ENCODE measurements at regions not wholly inside any gene's neighbourhood (a gene's known extent, or its start where the extent isn't known, plus 50 kb on each side); places are given as distances from the start of the nearest gene placed in this dataset.

GRCh38 chr10:2244471-2244870 is 507.1 kb upstream of the ADARB2 start:
- H3K27me3 ChIP-seq, result no peaks in the 10 kb centered on the region
- 89 to 90% methylated on average over 12 of the region's 12 CpGs for whole genome bisulfite sequencing, 2 donors
- no peaks in the 10 kb centered on the region for H3K4me1 ChIP-seq
- DNase-seq, result no peak
- no peaks in the 10 kb centered on the region for H3K36me3 ChIP-seq
- no peak for TF ChIP-seq EP300 (IDR thresholded peaks at IDR 0.05)
- no peak for TF ChIP-seq POLR2AphosphoS5 (IDR thresholded peaks at IDR 0.05)
- TF ChIP-seq CTCF (IDR thresholded peaks at IDR 0.05), result no peak
- TF ChIP-seq POLR2A (IDR thresholded peaks at IDR 0.05), result no peak
- H3K9me3 ChIP-seq, result peaks cover 0 to 3% (median 0%) of the 10 kb centered on the region in 4 donors
- intact Hi-C loops (cut with DNase I), result no loop called here
- no peak overlapping the region for H3K27ac ChIP-seq
- H3K4me3 ChIP-seq, result no peak overlapping the region

- H3K27ac ChIP-seq, result no peak overlapping the region
- H3K4me3 ChIP-seq, result no peak overlapping the region
- no peaks in the 10 kb centered on the region for H3K27me3 ChIP-seq
- no peaks in the 10 kb centered on the region for H3K4me1 ChIP-seq
- intact Hi-C loops (cut with DNase I), result no loop called here
- H3K9me3 ChIP-seq, result no peaks in the 10 kb centered on the region
- DNase-seq, result no peak
- TF ChIP-seq CTCF (IDR thresholded peaks at IDR 0.05) (no peak), POLR2AphosphoS5 (IDR thresholded peaks at IDR 0.05) (no peak), EP300 (IDR thresholded peaks at IDR 0.05) (no peak), POLR2A (IDR thresholded peaks at IDR 0.05) (no peak)
- H3K36me3 ChIP-seq, result no peaks in the 10 kb centered on the region
- WGBS, 2 donors, result 82 to 85% methylated on average over 5 of the region's 5 CpGs
These were observed 499.6 kb upstream of the ADARB2 start for GRCh38 chr10:2236876-2237275.

- Histone ChIP-seq H3K36me3 (no peaks in the 10 kb centered on the region), H3K27ac (no peak overlapping the region), H3K4me3 (no peak overlapping the region), H3K9me3 (peaks cover 0 to 3% (median 0%) of the 10 kb centered on the region in 4 donors), H3K27me3 (no peaks in the 10 kb centered on the region), H3K4me1 (no peaks in the 10 kb centered on the region)
- DNase-seq, result no peak
- WGBS, 2 donors, result 91 to 93% methylated on average over 11 of the region's 11 CpGs
- intact Hi-C loops (cut with DNase I), result no loop called here
- TF ChIP-seq POLR2A (IDR thresholded peaks at IDR 0.05), result no peak
- no peak for TF ChIP-seq CTCF (IDR thresholded peaks at IDR 0.05)
- TF ChIP-seq POLR2AphosphoS5 (IDR thresholded peaks at IDR 0.05), result no peak
- TF ChIP-seq EP300 (IDR thresholded peaks at IDR 0.05), result no peak
These were observed 495.2 kb upstream of the ADARB2 start for GRCh38 chr10:2232479-2232878.

- Histone ChIP-seq H3K36me3 (no peaks in the 10 kb centered on the region), H3K27me3 (no peaks in the 10 kb centered on the region), H3K9me3 (peaks cover 0 to 6% (median 0%) of the 10 kb centered on the region in 4 donors), H3K4me3 (no peak overlapping the region), H3K27ac (no peak overlapping the region), H3K4me1 (no peaks in the 10 kb centered on the region)
- no peak for TF ChIP-seq CTCF (IDR thresholded peaks at IDR 0.05)
- no peak for TF ChIP-seq POLR2A (IDR thresholded peaks at IDR 0.05)
- TF ChIP-seq POLR2AphosphoS5 (IDR thresholded peaks at IDR 0.05), result no peak
- TF ChIP-seq EP300 (IDR thresholded peaks at IDR 0.05), result no peak
- WGBS, 2 donors, result 88% methylated on average over 1 of the region's 1 CpG
- DNase-seq, result no peak
- intact Hi-C loops (cut with DNase I), result no loop called here
These were observed 493.2 kb upstream of the ADARB2 start for GRCh38 chr10:2230478-2230877.

GRCh38 chr10:2228320-2228901 is 491.1 kb upstream of the ADARB2 start:
- Histone ChIP-seq H3K4me1 (no peaks in the 10 kb centered on the region), H3K36me3 (no peaks in the 10 kb centered on the region), H3K4me3 (no peak overlapping the region), H3K27ac (no peak overlapping the region), H3K9me3 (peaks cover 0 to 10% (median 0%) of the 10 kb centered on the region in 4 donors), H3K27me3 (no peaks in the 10 kb centered on the region)
- intact Hi-C loops (cut with DNase I), result no loop called here
- WGBS, 2 donors, result 75 to 88% methylated on average over 5 of the region's 5 CpGs
- no peak for DNase-seq
- TF ChIP-seq POLR2AphosphoS5 (IDR thresholded peaks at IDR 0.05), result no peak

Data from sigmoid colon (tissue), 6 donors.